ENCODE measurements at regions not wholly inside any gene's neighbourhood (a gene's known extent, or its start where the extent isn't known, plus 50 kb on each side); places are given as distances from the start of the nearest gene placed in this dataset.

GRCh38 chr21:35206141-35207125, 157.3 kb upstream of the RUNX1 start:
- peaks cover 6 to 71% (median 42%) of the 10 kb centered on the region in 9 donors for H3K4me1 ChIP-seq
- ATAC-seq (peak in 1 of 8 donors; percentile 17), DNase-seq (no peak)
- H3K4me3 ChIP-seq = no peak overlapping the region
- no peaks in the 10 kb centered on the region for H3K27me3 ChIP-seq
- no peak for TF ChIP-seq CTCF (IDR thresholded peaks at IDR 0.05)
- no peaks in the 10 kb centered on the region for H3K36me3 ChIP-seq
- intact Hi-C loops (cut with DNase I) = loop anchor here in 2 of 10 donors (5.0 to 10.0 kb wide), 2 partner anchors 312 to 319 kb away; no protein-coding TSS in a partner anchor
- H3K9me3 ChIP-seq = peaks cover 0 to 5% (median 0%) of the 10 kb centered on the region in 11 donors
- 54 to 58% methylated on average over 11 of the region's 11 CpGs for WGBS, 2 donors
- H3K27ac ChIP-seq = peak overlapping the region in 9 of 10 donors; percentile 0 to 84 (median 80)

DNA sequence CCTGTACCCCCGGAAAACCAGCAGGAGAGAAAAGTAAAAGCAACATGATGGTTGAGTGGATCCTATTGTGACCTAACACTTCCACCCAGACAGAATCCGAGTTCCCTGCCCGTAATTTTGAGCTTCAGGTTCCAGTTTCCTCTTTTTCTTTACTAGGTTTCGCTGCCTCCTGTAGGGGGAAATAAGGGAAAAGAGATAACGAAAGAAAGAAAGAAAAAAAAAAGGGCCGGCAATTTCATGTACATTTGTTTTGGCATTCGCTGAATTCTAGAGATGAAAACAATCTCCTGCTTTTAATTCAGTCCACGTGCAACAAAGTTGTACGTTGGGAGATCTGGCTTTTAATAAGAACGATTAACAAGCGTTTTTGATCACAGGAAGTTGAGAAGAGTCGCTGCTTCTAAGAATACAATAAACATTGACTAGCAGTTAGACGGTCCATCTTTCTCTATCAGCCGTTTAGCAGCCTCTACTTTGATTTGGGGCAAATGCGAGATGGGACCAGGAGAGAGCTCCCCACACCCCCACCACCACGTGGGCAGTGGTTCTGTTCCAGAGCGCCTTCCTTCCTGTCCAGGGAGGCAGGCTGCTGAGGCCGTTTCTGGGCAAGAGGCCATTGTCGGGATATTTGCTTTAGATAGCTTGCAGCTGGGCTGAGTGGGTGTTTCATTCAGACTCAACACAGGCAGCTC, 155.9 kb upstream of the RUNX1 start:
- intact Hi-C loops (cut with DNase I) = loop anchor here in 2 of 10 donors (5.0 to 10.0 kb wide), 2 partner anchors 310 to 318 kb away; no protein-coding TSS in a partner anchor
- DNase-seq = peak; percentile 67 to 88
- peak overlapping the region in 8 of 10 donors; percentile 4 to 42 (median 14) for H3K4me3 ChIP-seq
- peaks cover 6 to 71% (median 42%) of the 10 kb centered on the region in 9 donors for H3K4me1 ChIP-seq
- H3K27ac ChIP-seq = peak overlapping the region; percentile 0 to 84 (median 76)
- H3K27me3 ChIP-seq = no peaks in the 10 kb centered on the region
- H3K9me3 ChIP-seq = peaks cover 0 to under 1% (median 0%) of the 10 kb centered on the region in 11 donors
- no peaks in the 10 kb centered on the region for H3K36me3 ChIP-seq
- WGBS, 2 donors = 25 to 42% methylated on average over 19 of the region's 19 CpGs
- TF ChIP-seq CTCF (IDR thresholded peaks at IDR 0.05) = peak in 2 of 9 donors; percentile 8 to 22
- ATAC-seq = peak; percentile 69 to 92 (median 79)

- no peak for DNase-seq
- H3K9me3 ChIP-seq = no peaks in the 10 kb centered on the region
- no peak for TF ChIP-seq CTCF (IDR thresholded peaks at IDR 0.05)
- intact Hi-C loops (cut with DNase I) = loop anchor here in 1 of 10 donors (10.0 kb wide), 1 partner anchor 309 kb away; no protein-coding TSS in a partner anchor
- H3K27ac ChIP-seq = peak overlapping the region in 8 of 10 donors; percentile 34 to 84 (median 80)
- ATAC-seq = no peak
- no peaks in the 10 kb centered on the region for H3K27me3 ChIP-seq
- 80 to 88% methylated on average over 7 of the region's 7 CpGs for WGBS, 2 donors
- H3K36me3 ChIP-seq = no peaks in the 10 kb centered on the region
- no peak overlapping the region for H3K4me3 ChIP-seq
- peaks cover 4 to 63% (median 36%) of the 10 kb centered on the region in 9 donors for H3K4me1 ChIP-seq
Measured at GRCh38 chr21:35204125-35204524, 155.0 kb upstream of the RUNX1 start.

Measured in heart right ventricle (tissue), 16 donors.